Mammary epithelial cell (primary cell): ENCODE measurements at regions not wholly inside any gene's neighbourhood (a gene's known extent, or its start where the extent isn't known, plus 50 kb on each side); places are given as distances from the start of the nearest gene placed in this dataset.

Source experiments
- EZH2 ChIP-seq: IDR thresholded peaks from 2 replicates; pipeline ENCODE4 v1.6.1; 2012; ENCODE audit warnings: low read length, inconsistent platforms, borderline replicate concordance
- TF ChIP-seq, protein P1 (sequence below), 2 donors: IDR thresholded peaks in 1 of 2; conservative IDR thresholded peaks in 1 of 2; 2 replicates each; pipeline ENCODE4 v1.5.1; 2011 to 2012; ENCODE audit warnings: inconsistent platforms in 2 of 2, low read length in 2 of 2, mild to moderate bottlenecking in 2 of 2, control low read depth in 1 of 2, low read depth in 1 of 2; ENCODE audit not compliant: insufficient read depth in 1 of 2; ENCODE audit errors: extremely low read depth in 1 of 2

DNA sequence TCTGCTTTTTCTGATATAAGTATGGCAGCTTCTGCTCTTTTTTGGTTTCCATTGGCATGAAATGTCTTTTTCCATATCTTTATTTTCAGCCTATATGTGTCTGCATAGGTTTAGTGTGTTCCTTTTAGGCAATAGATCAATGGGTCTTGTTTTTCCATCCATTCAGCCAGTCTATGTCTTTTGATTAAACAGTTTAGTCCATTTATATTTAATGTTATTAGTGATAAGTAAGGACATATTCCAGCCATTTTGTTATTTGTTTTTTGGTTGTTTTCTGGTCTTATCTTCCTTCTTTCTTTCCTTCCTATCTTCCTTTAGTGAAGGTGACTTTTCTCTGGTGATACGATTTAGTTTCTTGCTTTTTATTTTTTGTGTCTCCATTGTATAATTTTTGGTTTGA, 101.3 kb upstream of the LRRC3B start:
- TF ChIP-seq EZH2: no peak
- TF ChIP-seq, protein P1, sequence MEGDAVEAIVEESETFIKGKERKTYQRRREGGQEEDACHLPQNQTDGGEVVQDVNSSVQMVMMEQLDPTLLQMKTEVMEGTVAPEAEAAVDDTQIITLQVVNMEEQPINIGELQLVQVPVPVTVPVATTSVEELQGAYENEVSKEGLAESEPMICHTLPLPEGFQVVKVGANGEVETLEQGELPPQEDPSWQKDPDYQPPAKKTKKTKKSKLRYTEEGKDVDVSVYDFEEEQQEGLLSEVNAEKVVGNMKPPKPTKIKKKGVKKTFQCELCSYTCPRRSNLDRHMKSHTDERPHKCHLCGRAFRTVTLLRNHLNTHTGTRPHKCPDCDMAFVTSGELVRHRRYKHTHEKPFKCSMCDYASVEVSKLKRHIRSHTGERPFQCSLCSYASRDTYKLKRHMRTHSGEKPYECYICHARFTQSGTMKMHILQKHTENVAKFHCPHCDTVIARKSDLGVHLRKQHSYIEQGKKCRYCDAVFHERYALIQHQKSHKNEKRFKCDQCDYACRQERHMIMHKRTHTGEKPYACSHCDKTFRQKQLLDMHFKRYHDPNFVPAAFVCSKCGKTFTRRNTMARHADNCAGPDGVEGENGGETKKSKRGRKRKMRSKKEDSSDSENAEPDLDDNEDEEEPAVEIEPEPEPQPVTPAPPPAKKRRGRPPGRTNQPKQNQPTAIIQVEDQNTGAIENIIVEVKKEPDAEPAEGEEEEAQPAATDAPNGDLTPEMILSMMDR (conservative IDR thresholded peaks at IDR 0.05 in 1 of 2, IDR thresholded peaks at IDR 0.05 in 1 of 2; ENCODE audit: extremely low read depth in 1 of 2, insufficient read depth in 1 of 2, low read depth in 1 of 2, low read length in 2 of 2): no peak
